IPS DF 6.9 (cell line): ENCODE measurements at regions not wholly inside any gene's neighbourhood (a gene's known extent, or its start where the extent isn't known, plus 50 kb on each side); places are given as distances from the start of the nearest gene placed in this dataset.
A peak's percentile ranks its signal among the peaks of the same experiment; 100 is the strongest.

Experiments used
- DNase-seq: peaks from one replicate; pipeline ENCODE4 v3.0.0-alpha.2; 2013; ENCODE audit warnings: low read depth, low spot score
- H3K27ac ChIP-seq: one replicate; pipeline ENCODE4 v1.5.1; 2013; ENCODE audit warnings: low read length, control low read depth
- H3K27me3 ChIP-seq: 2 replicates; pipeline ENCODE4 v1.6.1; 2013; ENCODE audit warnings: mild to moderate bottlenecking, low read length; ENCODE audit not compliant: control insufficient read depth, insufficient read depth
- H3K36me3 ChIP-seq: 2 replicates; pipeline ENCODE4 v1.6.1; 2013; ENCODE audit warnings: low read length; ENCODE audit not compliant: control insufficient read depth, insufficient read depth
- H3K4me1 ChIP-seq: 2 replicates; pipeline ENCODE4 v1.6.1; 2013; ENCODE audit warnings: low read length; ENCODE audit not compliant: control insufficient read depth, insufficient read depth
- H3K4me3 ChIP-seq: 2 replicates; pipeline ENCODE4 v1.5.1; 2013; ENCODE audit warnings: mild to moderate bottlenecking, low read length
- H3K9me3 ChIP-seq: 2 replicates; pipeline ENCODE4 v1.6.1; 2013; ENCODE audit warnings: low read length, inconsistent platforms; ENCODE audit not compliant: control insufficient read depth, insufficient read depth
- WGBS: extraction: QIAGEN DNeasy Blood & Tissue Kit; methylation state at CpG from one replicate; pipeline ENCODE4 v1.1.7; 2013; ENCODE audit warnings: mixed read lengths, missing lambda C conversion rate; ENCODE audit not compliant: insufficient read length, insufficient coverage; 5-methylcytosine and 5-hydroxymethylcytosine counted together

DNA sequence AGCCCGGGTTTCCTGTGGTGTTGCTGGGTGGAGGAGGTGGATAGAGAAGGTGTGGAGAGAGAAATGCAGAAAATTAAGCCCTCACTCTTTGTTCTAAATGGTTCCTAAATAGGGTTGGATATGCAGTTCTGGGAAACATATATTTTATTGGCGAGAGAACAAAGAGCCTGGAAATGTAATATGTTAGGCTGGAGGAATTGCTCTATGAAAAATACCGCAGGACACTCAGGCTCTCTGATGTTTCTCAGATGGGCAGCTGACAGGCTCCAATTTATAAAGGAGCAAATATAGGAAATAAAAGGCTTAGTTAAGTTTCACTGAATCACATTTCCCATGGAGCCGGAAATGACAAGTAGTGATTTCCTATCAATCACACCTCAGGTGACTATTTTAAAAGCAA is 428.0 kb downstream of the TMEM135 start:
- no peak overlapping the region for H3K4me3 ChIP-seq
- no CpG with 5 or more reads among the region's 4 CpGs for WGBS
- H3K27me3 ChIP-seq: no peaks in the 10 kb centered on the region
- H3K36me3 ChIP-seq: no peaks in the 10 kb centered on the region
- no peaks in the 10 kb centered on the region for H3K4me1 ChIP-seq
- H3K9me3 ChIP-seq: no peaks in the 10 kb centered on the region
- no peak for DNase-seq
- no peak overlapping the region for H3K27ac ChIP-seq

DNA sequence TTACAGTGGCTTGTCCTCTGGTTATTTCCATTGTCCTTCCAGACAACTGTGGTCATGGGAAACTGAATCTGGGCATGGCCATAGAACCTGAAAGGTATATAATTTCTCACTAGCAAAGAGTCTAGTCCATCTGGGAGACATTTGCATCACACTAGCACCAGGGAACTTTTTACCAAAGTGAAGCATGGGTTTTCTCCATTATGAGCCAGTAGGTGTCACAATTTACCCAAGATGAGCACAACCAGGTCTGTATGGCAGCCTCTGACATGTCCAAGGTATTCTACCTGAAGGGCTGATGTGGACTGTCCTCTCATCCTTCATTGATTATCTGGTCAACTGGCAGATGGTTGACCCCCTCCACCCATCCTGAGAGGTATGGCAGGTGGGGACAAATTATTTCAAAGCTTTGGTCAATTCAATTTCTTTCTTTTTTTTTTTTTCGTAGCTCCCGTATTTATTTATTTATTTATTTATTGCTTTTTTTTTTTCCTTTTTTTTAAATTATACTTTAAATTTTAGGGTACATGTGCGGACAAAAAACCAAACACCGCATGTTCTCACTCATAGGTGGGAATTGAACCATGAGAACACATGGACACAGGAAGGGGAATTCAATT is 425.9 kb downstream of the TMEM135 start:
- H3K4me3 ChIP-seq: no peak overlapping the region
- H3K27ac ChIP-seq: no peak overlapping the region
- H3K4me1 ChIP-seq: no peaks in the 10 kb centered on the region
- H3K27me3 ChIP-seq: no peaks in the 10 kb centered on the region
- DNase-seq: peak; percentile 52
- WGBS: no CpG with 5 or more reads among the region's 4 CpGs
- no peaks in the 10 kb centered on the region for H3K36me3 ChIP-seq
- H3K9me3 ChIP-seq: no peaks in the 10 kb centered on the region

DNA sequence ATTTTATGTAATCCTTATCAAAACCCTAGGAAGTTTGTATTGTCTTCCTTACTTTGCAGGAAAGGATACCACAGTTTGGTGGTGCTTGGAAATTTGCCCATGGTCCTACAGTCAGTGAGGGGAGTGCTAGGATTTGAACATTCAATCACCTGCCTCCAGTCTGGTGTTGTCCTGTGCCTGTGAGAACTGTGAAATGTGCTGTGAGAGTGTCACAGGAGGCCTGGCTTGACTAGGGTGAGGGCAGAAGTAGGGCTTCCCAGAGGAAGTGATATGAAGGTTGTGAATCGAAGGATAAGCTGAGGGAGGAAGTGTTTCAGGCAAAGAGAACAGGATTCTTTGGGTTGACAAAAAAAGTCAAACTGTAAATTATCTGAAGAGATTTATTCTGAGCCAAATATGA is 424.4 kb downstream of the TMEM135 start:
- Histone ChIP-seq H3K9me3 (no peaks in the 10 kb centered on the region), H3K36me3 (no peaks in the 10 kb centered on the region), H3K4me1 (no peaks in the 10 kb centered on the region), H3K4me3 (no peak overlapping the region), H3K27me3 (no peaks in the 10 kb centered on the region), H3K27ac (no peak overlapping the region)
- DNase-seq: no peak
- WGBS: no CpG with 5 or more reads among the region's 1 CpG

DNA sequence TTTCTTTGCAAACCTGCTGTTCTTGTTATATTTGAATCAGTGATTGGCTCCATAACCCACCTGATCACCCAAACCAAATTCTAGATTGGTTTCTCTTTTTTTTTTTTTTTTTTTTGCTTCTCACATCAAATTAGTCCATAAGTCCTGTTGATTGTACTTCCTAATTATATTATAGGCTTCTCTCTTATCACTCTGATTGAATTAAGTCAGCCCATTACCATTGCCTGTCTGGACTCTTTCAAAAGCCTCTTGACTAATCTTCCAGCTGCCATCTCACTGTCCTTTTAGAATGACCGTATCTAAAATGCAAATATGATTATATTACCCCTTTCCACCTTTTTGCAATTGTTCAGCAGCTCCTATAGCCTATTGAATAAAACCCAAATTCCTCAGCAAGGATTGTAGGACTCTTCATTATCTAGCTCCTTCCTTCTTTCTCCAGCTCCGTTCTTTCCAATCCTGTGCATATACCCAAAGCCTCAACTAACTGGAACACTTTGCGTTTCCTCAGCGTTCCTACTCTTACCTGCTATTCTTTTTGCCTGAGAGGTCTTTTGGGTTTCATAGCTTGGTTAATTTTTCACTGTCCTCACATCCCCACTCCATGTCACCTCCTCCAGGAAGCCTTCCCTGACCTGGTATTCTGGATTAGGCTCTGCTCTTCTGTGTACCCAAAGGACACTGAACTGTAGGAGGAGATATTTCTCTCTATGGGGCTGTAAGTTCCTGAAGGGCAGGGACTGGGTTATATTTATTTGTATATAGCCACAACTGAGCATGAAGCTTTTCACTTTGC is 423.3 kb downstream of the TMEM135 start:
- no peak for DNase-seq
- no CpG with 5 or more reads among the region's 4 CpGs for whole genome bisulfite sequencing
- no peaks in the 10 kb centered on the region for H3K9me3 ChIP-seq
- no peak overlapping the region for H3K4me3 ChIP-seq
- H3K4me1 ChIP-seq: no peaks in the 10 kb centered on the region
- no peaks in the 10 kb centered on the region for H3K27me3 ChIP-seq
- H3K36me3 ChIP-seq: no peaks in the 10 kb centered on the region
- no peak overlapping the region for H3K27ac ChIP-seq

DNA sequence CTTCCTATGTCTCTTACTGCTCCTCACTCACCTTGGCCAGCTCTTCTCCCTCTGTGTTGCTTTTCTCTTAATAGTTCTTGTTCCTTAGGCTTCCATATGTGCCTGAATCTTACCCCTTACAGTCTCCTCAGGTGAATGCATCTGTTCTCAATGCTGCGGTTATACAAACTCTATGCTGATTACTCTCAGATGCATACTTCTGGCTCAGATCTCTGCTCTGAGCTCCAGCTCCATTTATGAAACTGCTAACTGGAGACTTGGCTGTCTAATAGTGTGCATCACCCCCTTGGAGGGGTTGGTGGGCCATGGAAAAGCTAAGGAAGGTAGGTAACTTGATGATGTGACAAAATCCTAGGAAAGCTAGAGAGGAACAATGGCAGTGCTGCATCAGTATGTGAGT is 422.5 kb downstream of the TMEM135 start:
- WGBS: no CpG with 5 or more reads among the region's 1 CpG
- no peaks in the 10 kb centered on the region for H3K9me3 ChIP-seq
- H3K4me3 ChIP-seq: no peak overlapping the region
- no peaks in the 10 kb centered on the region for H3K27me3 ChIP-seq
- no peaks in the 10 kb centered on the region for H3K4me1 ChIP-seq
- H3K36me3 ChIP-seq: no peaks in the 10 kb centered on the region
- no peak for DNase-seq
- H3K27ac ChIP-seq: no peak overlapping the region

DNA sequence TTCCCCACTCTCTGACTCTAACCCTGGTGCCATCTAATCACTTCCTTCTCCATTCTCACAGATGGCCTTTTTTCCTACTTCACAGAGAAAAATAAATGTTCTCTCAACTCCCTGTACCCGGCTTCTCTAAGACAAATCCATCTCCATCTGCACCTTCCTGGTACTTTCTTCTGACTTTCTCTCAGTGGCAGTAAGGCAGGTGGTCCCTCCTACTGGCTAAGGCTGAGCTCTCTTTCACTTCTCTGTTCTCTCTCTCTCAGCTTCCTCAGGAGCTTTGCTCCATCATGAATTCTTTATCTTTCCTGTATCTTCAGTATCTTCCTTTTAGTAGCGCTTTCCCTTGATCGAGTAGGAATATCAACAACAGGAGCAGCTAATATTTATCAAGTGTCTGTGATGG is 421.6 kb downstream of the TMEM135 start:
- Histone ChIP-seq H3K4me3 (no peak overlapping the region), H3K36me3 (no peaks in the 10 kb centered on the region), H3K27ac (no peak overlapping the region), H3K27me3 (no peaks in the 10 kb centered on the region), H3K9me3 (no peaks in the 10 kb centered on the region), H3K4me1 (no peaks in the 10 kb centered on the region)
- DNase-seq: no peak
- no CpG with 5 or more reads among the region's 3 CpGs for WGBS

DNA sequence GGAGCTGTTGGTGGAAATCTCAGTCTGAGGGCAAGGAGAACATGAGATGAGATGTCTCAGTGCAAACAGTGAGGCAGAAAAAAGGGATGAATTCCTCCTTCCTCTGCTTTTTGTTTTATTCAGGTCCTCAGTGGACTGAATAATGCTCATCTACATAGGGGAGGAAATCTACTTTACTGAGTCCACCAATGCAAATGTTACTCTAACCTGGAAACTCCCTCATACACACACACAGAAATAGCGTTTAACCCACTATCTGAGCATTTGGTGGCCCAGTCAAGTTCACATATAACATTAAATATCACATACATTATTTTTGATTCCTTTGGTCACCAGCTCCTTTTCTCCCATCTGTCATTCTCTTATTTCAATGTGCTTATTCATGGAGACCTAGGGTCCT is 418.8 kb downstream of the TMEM135 start:
- no peak for DNase-seq
- no CpG with 5 or more reads among the region's 1 CpG for WGBS
- H3K27me3 ChIP-seq: no peaks in the 10 kb centered on the region
- no peaks in the 10 kb centered on the region for H3K9me3 ChIP-seq
- H3K4me3 ChIP-seq: no peak overlapping the region
- no peaks in the 10 kb centered on the region for H3K4me1 ChIP-seq
- no peak overlapping the region for H3K27ac ChIP-seq
- no peaks in the 10 kb centered on the region for H3K36me3 ChIP-seq

DNA sequence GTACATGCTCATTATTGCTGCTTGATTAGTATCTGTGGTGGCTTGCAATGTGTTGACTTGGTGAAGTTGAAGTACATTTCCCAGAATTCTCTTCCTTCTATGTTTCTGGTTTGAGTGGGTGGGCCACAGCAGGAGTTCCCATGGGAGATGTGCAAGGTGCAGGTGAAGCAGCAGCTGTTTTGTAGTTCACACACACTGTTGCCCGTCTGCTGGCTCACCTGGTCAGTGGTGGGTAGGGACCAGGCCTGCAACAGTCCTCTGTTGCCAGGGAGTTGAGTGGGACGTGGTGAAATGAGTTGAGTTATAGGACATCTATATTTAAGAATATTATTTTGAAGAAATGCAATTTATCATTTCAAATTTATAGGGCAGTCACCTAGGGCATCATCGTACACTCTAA is 417.4 kb downstream of the TMEM135 start:
- Histone ChIP-seq H3K4me3 (no peak overlapping the region), H3K36me3 (no peaks in the 10 kb centered on the region), H3K27me3 (no peaks in the 10 kb centered on the region), H3K4me1 (no peaks in the 10 kb centered on the region), H3K9me3 (no peaks in the 10 kb centered on the region), H3K27ac (no peak overlapping the region)
- no CpG with 5 or more reads among the region's 3 CpGs for WGBS
- DNase-seq: no peak

DNA sequence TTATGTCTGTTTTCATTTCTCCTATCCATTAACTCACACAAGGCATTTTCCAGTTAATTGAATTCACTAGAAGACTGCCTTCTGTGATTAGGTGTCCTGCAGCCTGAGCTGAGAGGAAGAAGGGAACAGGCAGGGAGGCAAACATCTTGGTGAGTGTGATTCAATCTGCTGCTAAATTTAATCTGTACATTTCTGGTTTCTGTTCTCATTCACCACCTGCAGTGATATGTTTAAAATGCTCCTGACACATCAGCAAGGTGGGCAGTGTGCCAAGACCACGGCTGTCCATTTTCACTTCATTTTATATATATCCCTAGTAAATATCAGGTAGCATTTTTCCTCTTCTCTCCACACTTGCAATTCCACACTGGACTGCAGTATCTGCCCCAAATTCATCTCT is 416.5 kb downstream of the TMEM135 start:
- WGBS: no CpG with 5 or more reads among the region's 1 CpG
- Histone ChIP-seq H3K9me3 (no peaks in the 10 kb centered on the region), H3K27me3 (no peaks in the 10 kb centered on the region), H3K36me3 (no peaks in the 10 kb centered on the region), H3K4me1 (no peaks in the 10 kb centered on the region), H3K4me3 (no peak overlapping the region), H3K27ac (no peak overlapping the region)
- DNase-seq: no peak

DNA sequence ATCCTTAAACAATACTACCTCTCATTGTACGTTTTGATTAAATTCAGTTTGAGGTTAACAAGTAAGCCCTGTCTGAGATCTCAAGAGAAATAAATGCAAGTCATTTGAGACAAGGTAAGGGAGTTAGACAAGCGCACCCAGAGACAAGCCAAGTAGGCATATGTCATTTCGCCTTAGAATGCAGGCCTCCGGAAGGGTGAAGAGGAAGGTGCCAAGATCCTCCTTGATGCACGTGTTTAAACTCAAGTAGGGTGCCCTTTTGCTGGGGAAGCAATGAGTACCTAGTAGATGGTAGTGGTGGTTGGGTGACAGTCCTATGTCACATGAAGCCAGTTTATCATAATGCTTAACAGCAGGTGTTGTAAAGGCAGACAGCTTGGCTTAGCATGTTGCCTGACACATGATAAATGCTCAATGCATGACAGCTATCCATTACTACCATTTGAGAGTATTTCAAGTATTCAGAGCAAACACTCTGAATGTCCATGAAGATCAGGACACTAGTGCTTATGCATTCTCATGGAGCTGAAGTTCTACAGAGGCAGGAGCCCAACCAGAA is 415.9 kb downstream of the TMEM135 start:
- WGBS: no CpG with 5 or more reads among the region's 5 CpGs
- Histone ChIP-seq H3K4me3 (no peak overlapping the region), H3K4me1 (no peaks in the 10 kb centered on the region), H3K9me3 (no peaks in the 10 kb centered on the region), H3K36me3 (no peaks in the 10 kb centered on the region), H3K27ac (no peak overlapping the region), H3K27me3 (no peaks in the 10 kb centered on the region)
- no peak for DNase-seq
